SKM-1 (cell line): ENCODE measurements at regions not wholly inside any gene's neighbourhood (a gene's known extent, or its start where the extent isn't known, plus 50 kb on each side); places are given as distances from the start of the nearest gene placed in this dataset.

ENCODE experiments used
- DNase-seq: peaks from one replicate; lab custom pipeline; 2025; ENCODE audit not compliant: unreplicated experiment; lab: John Stamatoyannopoulos, UW

- no peak for DNase-seq
These were observed 545.9 kb downstream of the REEP3 start for GRCh38 chr10:64067009-64067606.

DNA sequence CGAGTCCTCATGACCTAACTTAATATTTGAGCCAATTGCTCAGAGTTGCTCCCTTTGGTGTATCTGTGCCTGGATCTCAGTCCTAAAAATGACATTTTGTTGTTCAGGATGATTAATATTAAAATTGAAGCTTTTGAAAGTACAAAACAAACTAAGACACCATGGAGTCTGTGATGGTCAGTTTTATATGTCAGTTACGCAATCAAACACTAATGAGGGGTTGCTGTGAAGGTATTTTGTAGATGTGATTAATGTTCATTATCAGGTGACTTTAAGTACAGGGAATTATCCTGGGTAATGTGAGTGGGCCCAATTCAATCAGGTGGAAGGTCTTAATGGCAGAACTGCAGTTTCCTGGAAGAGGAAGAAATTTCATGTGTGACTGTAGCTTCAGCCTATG lies 546.7 kb downstream of the REEP3 start:
- no peak for DNase-seq

- no peak for DNase-seq
These were observed 549.0 kb downstream of the REEP3 start for GRCh38 chr10:64070241-64070640.

DNA sequence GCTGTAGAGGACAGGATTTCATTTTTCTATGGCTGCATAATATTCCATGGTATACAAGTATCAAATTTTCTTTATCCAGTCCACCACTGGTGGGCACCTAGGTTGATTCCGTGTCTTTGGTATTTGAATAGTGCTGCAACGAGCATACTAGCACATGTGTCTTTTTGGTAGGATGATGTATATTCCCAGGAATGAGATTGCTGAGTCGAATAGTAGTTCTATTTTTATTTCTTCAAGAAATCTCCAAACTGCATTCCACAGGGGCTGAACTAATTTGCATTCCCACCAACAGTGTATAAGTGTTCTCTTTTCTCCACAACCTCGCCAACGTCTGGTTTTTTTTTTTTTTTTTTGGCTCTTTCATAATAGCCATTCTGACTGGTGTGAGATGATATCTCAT lies 550.0 kb downstream of the REEP3 start:
- no peak for DNase-seq

- no peak for DNase-seq
These were observed 554.4 kb downstream of the REEP3 start for GRCh38 chr10:64075604-64076003.

- DNase-seq: no peak
These were observed 555.2 kb downstream of the REEP3 start for GRCh38 chr10:64076322-64076940.

DNA sequence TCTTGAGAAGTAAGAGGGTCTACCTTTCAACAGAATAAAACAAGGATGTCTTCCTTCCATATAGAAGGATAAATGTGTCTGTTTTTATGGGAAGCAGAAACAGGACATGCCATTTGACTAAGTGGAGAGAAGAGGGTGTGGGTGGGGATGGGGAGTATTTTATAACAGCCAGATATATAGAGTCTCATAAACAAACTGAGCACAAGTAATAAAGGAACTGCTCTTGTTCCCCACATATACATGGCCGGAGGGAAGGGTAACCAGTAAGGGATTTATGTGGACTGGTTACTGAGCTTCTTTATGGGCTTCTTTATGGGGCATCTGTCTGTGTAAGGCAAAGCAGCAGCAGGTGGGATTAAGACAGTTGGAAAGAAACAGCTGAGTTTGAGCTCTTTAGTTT lies 558.1 kb downstream of the REEP3 start:
- no peak for DNase-seq

DNA sequence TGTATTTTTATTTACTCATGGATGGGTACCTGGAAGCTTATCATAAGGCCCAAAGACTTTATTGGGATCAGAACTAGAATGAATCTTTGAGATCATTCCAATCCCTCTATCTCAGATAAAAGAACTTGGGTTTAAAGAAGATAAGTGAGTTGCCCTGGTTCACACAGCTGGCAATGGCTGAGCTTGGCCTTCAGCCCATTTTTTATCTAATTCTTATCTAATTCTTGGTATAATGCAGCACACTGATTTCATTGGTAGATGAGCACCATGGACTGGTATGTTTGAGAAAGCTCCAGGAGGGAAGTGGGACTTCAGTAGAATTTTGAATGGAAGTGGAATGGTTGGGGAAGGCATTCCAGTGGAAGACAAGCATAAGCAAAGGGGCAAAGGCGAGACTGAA lies 558.9 kb downstream of the REEP3 start:
- no peak for DNase-seq

DNA sequence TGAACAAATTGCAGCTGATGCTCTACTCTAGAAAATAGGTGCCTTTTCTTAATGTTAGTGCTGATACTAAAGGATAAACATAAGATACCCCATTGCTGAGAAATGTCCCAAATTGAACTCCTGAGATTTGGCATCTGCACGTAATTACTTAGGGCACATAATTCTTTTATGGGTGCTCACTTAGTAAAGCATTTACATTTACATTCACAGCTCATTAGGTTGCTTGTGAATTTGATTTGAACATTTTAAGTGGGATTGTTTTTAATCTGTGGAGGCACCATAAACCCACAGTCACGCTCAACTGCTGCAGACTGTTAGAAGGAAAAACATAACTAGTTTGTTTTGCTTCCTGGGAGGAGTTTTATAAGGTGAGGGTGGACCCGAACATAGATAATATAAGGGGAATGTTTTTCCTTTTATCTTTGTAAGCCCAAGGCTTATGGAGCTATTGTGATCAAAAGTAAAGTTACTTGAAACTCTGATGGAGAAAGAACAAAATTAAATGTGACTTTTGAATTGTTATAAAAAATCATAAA lies 560.8 kb downstream of the REEP3 start:
- DNase-seq: no peak

DNA sequence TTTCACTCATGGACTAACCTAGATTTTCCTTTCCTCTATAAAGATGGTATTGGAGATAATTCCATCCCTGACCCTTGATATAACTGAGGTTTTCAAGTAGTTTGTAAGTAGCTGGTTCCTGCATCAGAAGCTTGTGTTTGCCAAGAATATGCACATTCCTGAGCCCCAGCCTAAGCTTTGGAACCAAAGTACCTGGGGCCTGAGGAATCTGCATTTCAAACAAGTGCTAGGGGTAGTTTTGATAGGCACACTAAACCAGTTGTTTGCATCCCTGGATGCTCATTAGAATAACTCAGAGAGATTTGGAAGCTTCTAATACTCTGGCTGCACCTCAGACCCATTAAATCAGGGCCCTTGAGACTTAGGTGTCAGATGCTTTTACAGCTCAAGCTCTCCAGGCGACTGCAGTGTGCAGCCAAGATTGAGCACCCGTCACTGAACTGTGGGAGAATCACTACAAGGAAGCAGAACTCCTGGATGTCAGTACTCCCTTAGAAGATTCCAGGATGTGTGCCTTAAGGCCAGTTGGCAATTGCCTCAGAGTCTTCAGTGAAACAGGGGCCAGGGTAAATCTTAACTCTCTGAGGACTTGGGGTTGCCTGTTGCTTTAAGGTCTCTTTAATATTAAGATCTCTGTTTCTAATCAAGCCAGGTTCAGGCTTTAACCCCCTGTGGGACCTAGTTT lies 565.0 kb downstream of the REEP3 start:
- no peak for DNase-seq

DNA sequence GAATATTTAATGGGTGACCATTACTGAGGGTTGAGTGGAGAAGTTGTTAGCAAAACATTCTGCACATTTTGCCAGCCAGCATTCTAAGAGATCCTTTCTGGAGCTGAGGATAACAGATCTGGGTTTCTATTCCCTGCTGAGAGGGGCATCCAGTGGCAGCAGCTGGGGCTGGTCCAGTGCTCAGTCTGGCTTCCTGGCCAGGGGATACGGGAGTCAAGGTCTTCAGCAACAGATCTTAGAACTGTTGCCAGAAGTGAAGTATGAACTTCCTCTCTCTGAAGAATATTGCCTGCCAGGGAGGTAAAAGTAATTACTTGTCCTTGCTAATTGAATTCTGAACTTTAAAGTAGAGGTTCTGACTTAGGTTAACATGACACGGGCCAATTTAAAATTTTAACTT lies 568.4 kb downstream of the REEP3 start:
- DNase-seq: no peak

- DNase-seq: no peak
These were observed 569.7 kb downstream of the REEP3 start for GRCh38 chr10:64090865-64091264.

DNA sequence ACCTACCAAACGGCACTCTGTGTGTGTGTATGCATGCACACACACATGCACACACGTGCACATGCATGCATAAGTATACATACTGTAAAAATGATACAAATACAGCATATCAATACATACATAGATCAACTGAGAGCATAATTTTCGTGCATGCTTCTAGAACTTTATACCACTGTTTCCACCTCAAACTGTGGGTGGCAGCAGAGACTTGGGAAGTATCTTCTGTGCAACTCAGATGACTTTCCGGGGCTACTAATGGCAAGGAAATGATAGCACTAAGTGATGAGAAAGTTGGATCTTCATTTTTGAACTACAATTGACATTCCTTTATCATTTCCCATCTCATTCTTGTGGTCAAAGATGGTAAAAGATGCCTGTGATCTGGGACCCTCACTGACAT lies 570.7 kb downstream of the REEP3 start:
- no peak for DNase-seq

- no peak for DNase-seq
These were observed 572.1 kb downstream of the REEP3 start for GRCh38 chr10:64093304-64093703.

- DNase-seq: no peak
These were observed 572.8 kb downstream of the REEP3 start for GRCh38 chr10:64093946-64094535.

GRCh38 chr10:64096941-64097340 lies 575.7 kb downstream of the REEP3 start:
- DNase-seq: no peak

DNA sequence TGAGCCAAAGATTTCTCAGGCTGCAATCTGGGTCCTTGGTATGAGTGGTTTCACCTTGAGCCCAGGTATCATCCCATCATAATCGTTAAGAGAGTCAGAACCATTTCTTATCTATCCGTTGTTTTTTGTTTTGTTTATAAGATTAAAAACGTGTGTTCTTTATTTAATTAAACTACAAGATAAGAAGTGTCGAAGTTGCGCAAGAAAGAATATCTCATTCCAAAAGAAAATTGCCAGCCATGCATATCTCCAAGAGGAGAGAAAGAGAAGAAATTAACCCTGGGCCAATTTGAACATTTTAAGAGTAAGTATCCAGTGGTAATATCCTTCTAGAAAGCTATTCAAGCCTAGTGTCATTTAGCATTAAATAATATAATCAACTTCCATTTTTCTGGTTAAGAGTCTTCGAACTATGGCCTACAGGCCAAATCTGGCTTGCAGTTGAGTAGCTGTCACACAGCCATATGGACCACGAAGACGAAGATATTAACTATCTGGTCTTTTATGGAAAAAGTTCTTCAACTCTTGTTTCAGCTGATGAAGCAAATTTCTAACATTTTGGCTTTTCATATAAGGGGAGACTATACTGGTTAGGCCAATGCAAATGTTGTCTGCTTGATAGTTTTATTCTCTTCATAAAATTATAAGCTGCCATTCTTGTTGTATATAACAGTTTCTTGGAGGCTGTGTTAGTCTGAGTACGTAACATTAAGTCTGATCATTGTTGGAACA lies 576.4 kb downstream of the REEP3 start:
- no peak for DNase-seq

DNA sequence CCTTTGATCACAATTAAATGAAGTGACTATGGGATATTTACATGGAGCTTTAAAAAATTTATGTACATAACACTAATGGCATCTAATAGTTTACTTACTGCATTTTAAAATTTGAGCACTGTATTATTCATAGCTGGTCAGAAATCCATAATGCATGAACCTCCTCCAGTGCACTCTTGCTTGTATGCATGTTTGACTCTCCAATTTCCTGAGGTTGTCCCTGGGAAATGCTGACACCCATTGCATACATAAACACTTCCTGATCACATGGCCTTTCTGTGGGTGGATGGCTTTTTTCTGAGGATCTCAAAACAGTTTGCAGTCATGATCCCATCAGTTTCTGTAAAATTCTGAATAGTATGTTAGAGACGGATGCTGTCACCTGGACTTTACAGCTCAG lies 577.8 kb downstream of the REEP3 start:
- no peak for DNase-seq

DNA sequence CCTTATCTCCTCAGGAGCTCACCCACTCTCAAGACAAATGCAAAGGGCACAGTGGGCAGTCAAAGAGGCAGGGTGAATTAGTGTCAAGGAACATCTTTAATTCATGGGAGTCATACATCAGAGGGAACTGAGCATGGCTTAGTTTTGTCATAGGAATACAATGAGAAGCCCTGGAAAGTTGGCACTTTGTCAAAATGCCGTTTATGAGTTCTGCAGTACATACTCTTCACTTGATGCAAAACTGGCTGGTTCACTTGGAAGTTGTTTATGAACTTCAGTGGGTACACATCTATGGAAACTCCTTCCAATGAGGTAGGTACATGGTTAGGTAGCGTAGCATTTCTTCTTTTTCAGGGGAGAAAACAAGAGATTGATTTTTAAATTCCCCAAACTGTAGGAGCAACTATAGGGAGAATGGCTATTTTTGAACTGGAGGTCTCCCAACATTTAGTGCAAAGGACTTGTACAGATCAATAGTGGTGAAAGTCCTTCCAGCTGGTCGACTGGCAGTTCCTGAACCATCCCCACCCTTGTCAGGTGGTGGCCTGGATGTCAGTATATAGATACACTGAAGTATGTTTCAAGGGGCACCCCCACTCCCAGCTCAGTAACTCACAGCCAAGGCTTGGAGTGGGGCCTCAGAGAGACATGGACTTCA lies 580.5 kb downstream of the REEP3 start:
- no peak for DNase-seq

DNA sequence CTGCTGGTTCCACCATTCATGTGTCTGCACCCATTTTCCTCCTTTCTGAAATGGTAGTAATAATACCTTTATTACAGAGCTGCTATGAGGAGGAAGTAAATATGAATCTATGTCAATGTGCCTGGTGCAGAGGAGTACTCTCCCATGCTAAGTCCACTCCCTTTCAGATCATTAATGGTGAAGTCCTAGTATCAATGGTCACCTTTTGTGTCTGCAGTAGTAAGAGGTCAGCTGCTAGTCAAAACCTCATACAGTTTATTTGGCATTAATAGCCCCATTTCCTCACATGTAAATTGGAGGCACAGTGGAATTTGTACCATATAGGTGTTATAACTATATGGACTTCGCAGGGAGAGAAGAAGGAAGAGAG lies 581.0 kb downstream of the REEP3 start:
- DNase-seq: no peak

DNA sequence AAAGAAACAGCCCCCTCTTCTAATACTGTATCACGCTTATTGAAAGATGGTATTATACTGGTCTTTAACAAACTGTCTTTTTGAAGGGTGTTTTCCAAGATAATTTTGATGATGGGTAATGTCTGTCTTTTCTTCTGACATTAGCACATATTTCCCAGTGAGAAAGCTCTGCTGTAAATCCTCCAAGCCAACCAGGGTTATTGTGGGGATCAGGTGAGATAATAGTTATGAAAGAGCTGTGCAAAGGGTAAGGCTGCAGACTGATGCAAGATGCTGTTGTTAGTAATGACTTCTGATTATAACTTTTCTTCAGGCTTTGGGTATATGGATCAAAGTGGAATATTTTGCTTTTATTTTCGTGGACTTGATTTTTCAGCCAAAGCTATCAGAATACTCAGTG lies 581.7 kb downstream of the REEP3 start:
- no peak for DNase-seq
